HepG2 (cell line): ENCODE measurements at regions not wholly inside any gene's neighbourhood (a gene's known extent, or its start where the extent isn't known, plus 50 kb on each side); places are given as distances from the start of the nearest gene placed in this dataset.

Source experiments
- FOXK1 ChIP-seq: sonication (generic); formaldehyde crosslinking; IDR thresholded peaks from 2 replicates; pipeline ENCODE4 v1.4.0; 2020; ENCODE audit warnings: low read depth, missing genetic modification reagents, borderline replicate concordance
- GABPA ChIP-seq, 2 experiments: IDR thresholded peaks; 2 replicates each; pipeline ENCODE4 v1.6.1; 2011 to 2016; ENCODE audit warnings: low read depth in 2 of 2, low read length in 1 of 2, missing biosample characterization in 1 of 2, missing genetic modification characterization in 1 of 2
- JARID2 ChIP-seq: sonication (generic); formaldehyde crosslinking; IDR thresholded peaks from 2 replicates; pipeline ENCODE4 v1.8.1; 2023; ENCODE audit warnings: missing genetic modification reagents, inconsistent platforms; ENCODE audit not compliant: insufficient replicate concordance
- MAFG ChIP-seq: sonication (generic); formaldehyde crosslinking; IDR thresholded peaks from 2 replicates; pipeline ENCODE4 v1.5.1; 2020; ENCODE audit warnings: mild to moderate bottlenecking, missing genetic modification reagents
- NBN ChIP-seq: fragments of 450-650 bp; conservative IDR thresholded peaks from 2 replicates; pipeline ENCODE4 v1.6.1; 2017
- NFKBIZ ChIP-seq: IDR thresholded peaks from 2 replicates; pipeline ENCODE4 v1.6.1; 2018; ENCODE audit warnings: missing genetic modification reagents, missing compliant biosample characterization
- ZNF678 ChIP-seq: sonication (generic); formaldehyde crosslinking; IDR thresholded peaks from 2 replicates; pipeline ENCODE4 v1.4.0; 2020; ENCODE audit warnings: mild to moderate bottlenecking, missing genetic modification reagents
- TF ChIP-seq, protein P1 (sequence below): IDR thresholded peaks from 2 replicates; pipeline ENCODE4 v1.4.0; 2020; ENCODE audit warnings: mild to moderate bottlenecking, missing genetic modification reagents
- TF ChIP-seq, protein P2 (sequence below): sonication (generic); formaldehyde crosslinking; conservative IDR thresholded peaks from 2 replicates; pipeline ENCODE4 v1.5.0; 2020; ENCODE audit warnings: missing genetic modification reagents

DNA sequence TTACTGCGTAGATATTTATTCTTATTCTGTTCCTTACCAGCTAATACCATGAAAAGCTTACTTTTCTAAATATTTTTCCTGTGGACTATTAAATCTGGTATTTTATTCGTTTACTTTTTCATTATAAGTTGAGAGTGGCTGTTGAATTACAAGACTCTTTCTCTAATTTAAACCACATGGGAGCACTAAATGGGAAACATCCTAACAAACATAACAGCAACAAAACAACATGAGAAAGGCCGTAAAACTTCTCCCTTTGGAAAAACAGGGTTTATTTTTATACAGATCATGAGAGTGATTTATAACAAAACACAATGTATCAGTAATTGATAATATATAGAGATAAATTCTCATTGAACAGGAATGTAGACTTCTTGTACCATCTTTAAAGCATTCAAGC is 1592.1 kb downstream of the EFNB2 start (continued):
- TF ChIP-seq, protein P1, sequence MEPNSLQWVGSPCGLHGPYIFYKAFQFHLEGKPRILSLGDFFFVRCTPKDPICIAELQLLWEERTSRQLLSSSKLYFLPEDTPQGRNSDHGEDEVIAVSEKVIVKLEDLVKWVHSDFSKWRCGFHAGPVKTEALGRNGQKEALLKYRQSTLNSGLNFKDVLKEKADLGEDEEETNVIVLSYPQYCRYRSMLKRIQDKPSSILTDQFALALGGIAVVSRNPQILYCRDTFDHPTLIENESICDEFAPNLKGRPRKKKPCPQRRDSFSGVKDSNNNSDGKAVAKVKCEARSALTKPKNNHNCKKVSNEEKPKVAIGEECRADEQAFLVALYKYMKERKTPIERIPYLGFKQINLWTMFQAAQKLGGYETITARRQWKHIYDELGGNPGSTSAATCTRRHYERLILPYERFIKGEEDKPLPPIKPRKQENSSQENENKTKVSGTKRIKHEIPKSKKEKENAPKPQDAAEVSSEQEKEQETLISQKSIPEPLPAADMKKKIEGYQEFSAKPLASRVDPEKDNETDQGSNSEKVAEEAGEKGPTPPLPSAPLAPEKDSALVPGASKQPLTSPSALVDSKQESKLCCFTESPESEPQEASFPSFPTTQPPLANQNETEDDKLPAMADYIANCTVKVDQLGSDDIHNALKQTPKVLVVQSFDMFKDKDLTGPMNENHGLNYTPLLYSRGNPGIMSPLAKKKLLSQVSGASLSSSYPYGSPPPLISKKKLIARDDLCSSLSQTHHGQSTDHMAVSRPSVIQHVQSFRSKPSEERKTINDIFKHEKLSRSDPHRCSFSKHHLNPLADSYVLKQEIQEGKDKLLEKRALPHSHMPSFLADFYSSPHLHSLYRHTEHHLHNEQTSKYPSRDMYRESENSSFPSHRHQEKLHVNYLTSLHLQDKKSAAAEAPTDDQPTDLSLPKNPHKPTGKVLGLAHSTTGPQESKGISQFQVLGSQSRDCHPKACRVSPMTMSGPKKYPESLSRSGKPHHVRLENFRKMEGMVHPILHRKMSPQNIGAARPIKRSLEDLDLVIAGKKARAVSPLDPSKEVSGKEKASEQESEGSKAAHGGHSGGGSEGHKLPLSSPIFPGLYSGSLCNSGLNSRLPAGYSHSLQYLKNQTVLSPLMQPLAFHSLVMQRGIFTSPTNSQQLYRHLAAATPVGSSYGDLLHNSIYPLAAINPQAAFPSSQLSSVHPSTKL (CRISPR knock-in tag): no peak
- TF ChIP-seq NFKBIZ (CRISPR knock-in tag) (no peak), MAFG (CRISPR knock-in tag) (no peak), GABPA (IDR thresholded peaks at IDR 0.05; ENCODE audit: low read depth, low read length) (no peak), GABPA (CRISPR knock-in tag; IDR thresholded peaks at IDR 0.05; ENCODE audit: low read depth) (no peak), NBN (no peak), JARID2 (CRISPR knock-in tag) (no peak), ZNF678 (CRISPR knock-in tag) (no peak), FOXK1 (CRISPR knock-in tag) (no peak)
- TF ChIP-seq, protein P2, sequence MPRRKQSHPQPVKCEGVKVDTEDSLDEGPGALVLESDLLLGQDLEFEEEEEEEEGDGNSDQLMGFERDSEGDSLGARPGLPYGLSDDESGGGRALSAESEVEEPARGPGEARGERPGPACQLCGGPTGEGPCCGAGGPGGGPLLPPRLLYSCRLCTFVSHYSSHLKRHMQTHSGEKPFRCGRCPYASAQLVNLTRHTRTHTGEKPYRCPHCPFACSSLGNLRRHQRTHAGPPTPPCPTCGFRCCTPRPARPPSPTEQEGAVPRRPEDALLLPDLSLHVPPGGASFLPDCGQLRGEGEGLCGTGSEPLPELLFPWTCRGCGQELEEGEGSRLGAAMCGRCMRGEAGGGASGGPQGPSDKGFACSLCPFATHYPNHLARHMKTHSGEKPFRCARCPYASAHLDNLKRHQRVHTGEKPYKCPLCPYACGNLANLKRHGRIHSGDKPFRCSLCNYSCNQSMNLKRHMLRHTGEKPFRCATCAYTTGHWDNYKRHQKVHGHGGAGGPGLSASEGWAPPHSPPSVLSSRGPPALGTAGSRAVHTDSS (CRISPR knock-in tag): no peak
